ENCODE measurements at regions not wholly inside any gene's neighbourhood (a gene's known extent, or its start where the extent isn't known, plus 50 kb on each side); places are given as distances from the start of the nearest gene placed in this dataset.

GRCh38 chr16:79765431-79765830 is 164.9 kb upstream of the MAF start:
- H3K4me3 ChIP-seq (ENCODE audit: low read depth in 2 of 2, low read length in 2 of 2) = no peak overlapping the region
- POLR2A ChIA-PET = no interaction called here
- no peaks in the 10 kb centered on the region for H3K9me3 ChIP-seq (ENCODE audit: control insufficient read depth, insufficient read depth, low read depth, low read length)
- in situ Hi-C loops (cut with HindIII; ENCODE audit: low pct_unique_long_range_greater_than_20kb, low sequenced_read_pairs) (no loop called here), intact Hi-C loops (cut with micrococcal nuclease; ENCODE audit: unreplicated experiment) (loop anchor here (5.0 kb wide), 1 partner anchor 378 kb away; no protein-coding TSS in a partner anchor)
- no peak for TF ChIP-seq CTCF (IDR thresholded peaks at IDR 0.05)
- TF ChIP-seq TCF7L2 (IDR thresholded peaks at IDR 0.05; ENCODE audit: low read depth, low read length) = no peak
- no peak for TF ChIP-seq POLR2AphosphoS5 (IDR thresholded peaks at IDR 0.05; ENCODE audit: low read depth, low read length)
- TF ChIP-seq, protein P1, sequence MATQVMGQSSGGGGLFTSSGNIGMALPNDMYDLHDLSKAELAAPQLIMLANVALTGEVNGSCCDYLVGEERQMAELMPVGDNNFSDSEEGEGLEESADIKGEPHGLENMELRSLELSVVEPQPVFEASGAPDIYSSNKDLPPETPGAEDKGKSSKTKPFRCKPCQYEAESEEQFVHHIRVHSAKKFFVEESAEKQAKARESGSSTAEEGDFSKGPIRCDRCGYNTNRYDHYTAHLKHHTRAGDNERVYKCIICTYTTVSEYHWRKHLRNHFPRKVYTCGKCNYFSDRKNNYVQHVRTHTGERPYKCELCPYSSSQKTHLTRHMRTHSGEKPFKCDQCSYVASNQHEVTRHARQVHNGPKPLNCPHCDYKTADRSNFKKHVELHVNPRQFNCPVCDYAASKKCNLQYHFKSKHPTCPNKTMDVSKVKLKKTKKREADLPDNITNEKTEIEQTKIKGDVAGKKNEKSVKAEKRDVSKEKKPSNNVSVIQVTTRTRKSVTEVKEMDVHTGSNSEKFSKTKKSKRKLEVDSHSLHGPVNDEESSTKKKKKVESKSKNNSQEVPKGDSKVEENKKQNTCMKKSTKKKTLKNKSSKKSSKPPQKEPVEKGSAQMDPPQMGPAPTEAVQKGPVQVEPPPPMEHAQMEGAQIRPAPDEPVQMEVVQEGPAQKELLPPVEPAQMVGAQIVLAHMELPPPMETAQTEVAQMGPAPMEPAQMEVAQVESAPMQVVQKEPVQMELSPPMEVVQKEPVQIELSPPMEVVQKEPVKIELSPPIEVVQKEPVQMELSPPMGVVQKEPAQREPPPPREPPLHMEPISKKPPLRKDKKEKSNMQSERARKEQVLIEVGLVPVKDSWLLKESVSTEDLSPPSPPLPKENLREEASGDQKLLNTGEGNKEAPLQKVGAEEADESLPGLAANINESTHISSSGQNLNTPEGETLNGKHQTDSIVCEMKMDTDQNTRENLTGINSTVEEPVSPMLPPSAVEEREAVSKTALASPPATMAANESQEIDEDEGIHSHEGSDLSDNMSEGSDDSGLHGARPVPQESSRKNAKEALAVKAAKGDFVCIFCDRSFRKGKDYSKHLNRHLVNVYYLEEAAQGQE (IDR thresholded peaks at IDR 0.05; ENCODE audit: insufficient read depth in 1 of 2, low read depth in 2 of 2, low read length in 1 of 2) = no peak
- TF ChIP-seq SIN3A (IDR thresholded peaks at IDR 0.05; ENCODE audit: borderline replicate concordance, insufficient read depth, low read depth, low read length) = no peak
- no peaks in the 10 kb centered on the region for H3K27me3 ChIP-seq (ENCODE audit: control insufficient read depth, insufficient read depth, low read length)
- no peaks in the 10 kb centered on the region for H3K4me1 ChIP-seq (ENCODE audit: control insufficient read depth, insufficient read depth, low read length)
- no peak overlapping the region for H3K27ac ChIP-seq (ENCODE audit: low read length)
- BruUV-seq (replicated peaks) = no TSS peak
- CTCF ChIA-PET = no interaction called here
- no peaks in the 10 kb centered on the region for H3K36me3 ChIP-seq (ENCODE audit: control insufficient read depth, insufficient read depth, low read length)
- no peak for DNase-seq (ENCODE audit: low read depth, low spot score)
- ATAC-seq = no peak

- Histone ChIP-seq H3K4me3 (ENCODE audit: low read depth in 2 of 2, low read length in 2 of 2) (no peak overlapping the region), H3K4me1 (ENCODE audit: control insufficient read depth, insufficient read depth, low read length) (no peaks in the 10 kb centered on the region), H3K9me3 (ENCODE audit: control insufficient read depth, insufficient read depth, low read depth, low read length) (no peaks in the 10 kb centered on the region), H3K36me3 (ENCODE audit: control insufficient read depth, insufficient read depth, low read length) (no peaks in the 10 kb centered on the region), H3K27me3 (ENCODE audit: control insufficient read depth, insufficient read depth, low read length) (no peaks in the 10 kb centered on the region), H3K27ac (ENCODE audit: low read length) (no peak overlapping the region)
- intact Hi-C loops (cut with micrococcal nuclease; ENCODE audit: unreplicated experiment) (loop anchor here (5.0 kb wide), 1 partner anchor 377 kb away; no protein-coding TSS in a partner anchor), in situ Hi-C loops (cut with HindIII; ENCODE audit: low pct_unique_long_range_greater_than_20kb, low sequenced_read_pairs) (no loop called here)
- DNase-seq (ENCODE audit: low read depth, low spot score) (no peak), ATAC-seq (no peak)
- TF ChIP-seq CTCF (IDR thresholded peaks at IDR 0.05) (no peak), POLR2AphosphoS5 (IDR thresholded peaks at IDR 0.05; ENCODE audit: low read depth, low read length) (no peak)
- TF ChIP-seq, protein P1 (IDR thresholded peaks at IDR 0.05; ENCODE audit: insufficient read depth in 1 of 2, low read depth in 2 of 2, low read length in 1 of 2) = no peak
- ChIA-PET CTCF (no interaction called here), POLR2A (no interaction called here)
- no TSS peak for BruUV-seq (replicated peaks)
These were observed 164.0 kb upstream of the MAF start for GRCh38 chr16:79764415-79765110.
